ENCODE measurements at regions not wholly inside any gene's neighbourhood (a gene's known extent, or its start where the extent isn't known, plus 50 kb on each side); places are given as distances from the start of the nearest gene placed in this dataset.
A peak's percentile ranks its signal among the peaks of the same experiment; 100 is the strongest.
"Not testable (repeated sequence)": the region's sequence is repeated elsewhere in the genome, so short reads cannot be mapped to it uniquely, and the experiment has no call there.

DNA sequence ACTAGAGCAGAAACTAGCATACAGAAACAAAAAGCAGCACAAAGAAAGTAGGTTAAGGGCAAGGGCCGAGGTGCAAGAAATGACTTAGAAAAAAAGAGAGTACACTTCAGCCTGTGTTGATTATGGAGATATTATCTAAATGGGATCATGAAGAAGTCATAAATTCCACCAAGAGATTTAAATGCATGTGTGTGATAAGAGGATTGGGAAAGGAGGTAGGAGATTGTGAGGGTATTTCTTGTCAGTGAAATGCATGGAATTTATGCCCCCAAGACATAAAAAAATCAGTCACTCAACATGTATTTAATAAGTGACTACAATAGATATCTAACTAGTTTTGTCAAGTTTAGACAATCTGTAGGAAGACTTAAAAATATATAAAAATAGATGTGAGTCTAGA, 976.2 kb upstream of the LRFN5 start:
- peak; percentile 59 for DNase-seq
- H3K9ac ChIP-seq (ENCODE audit: low read length), result no peak overlapping the region
- H2BK5ac ChIP-seq (ENCODE audit: low read length), result no peak overlapping the region
- no peak overlapping the region for H3K18ac ChIP-seq (ENCODE audit: low read length)
- H3K79me2 ChIP-seq (ENCODE audit: control insufficient read depth, insufficient read depth, low read length), result no peaks in the 10 kb centered on the region
- no peak overlapping the region for H2BK15ac ChIP-seq (replicated peaks; ENCODE audit: low read depth)
- H2BK120ac ChIP-seq (ENCODE audit: low read depth, low read length), result no peak overlapping the region
- H4K5ac ChIP-seq (ENCODE audit: low read length), result no peak overlapping the region
- no peak overlapping the region for H2AK5ac ChIP-seq (ENCODE audit: low read length)
- no peaks in the 10 kb centered on the region for H3K79me1 ChIP-seq (ENCODE audit: low read length)
- no peak overlapping the region for H3K4me3 ChIP-seq (ENCODE audit: low read length)
- H3K4me2 ChIP-seq (ENCODE audit: low read length), result no peak overlapping the region
- no peak overlapping the region for H3K23ac ChIP-seq (ENCODE audit: low read length)
- H3K27ac ChIP-seq (ENCODE audit: low read depth, low read length), result no peak overlapping the region
- no peaks in the 10 kb centered on the region for H3K27me3 ChIP-seq (ENCODE audit: insufficient read depth, low read length, poor library complexity)
- no CpG with 5 or more reads among the region's 1 CpG for WGBS (ENCODE audit: extremely low coverage, insufficient coverage, low lambda C conversion rate)
- no peak overlapping the region for H4K8ac ChIP-seq (ENCODE audit: low read depth, low read length)
- H3K56ac ChIP-seq (ENCODE audit: low read length), result no peak overlapping the region
- no peaks in the 10 kb centered on the region for H3K4me1 ChIP-seq (ENCODE audit: control insufficient read depth, low read depth, low read length)
- H3K36me3 ChIP-seq (ENCODE audit: control insufficient read depth, insufficient read depth, low read length), result no peaks in the 10 kb centered on the region
- H3K4ac ChIP-seq (ENCODE audit: low read depth, low read length), result no peak overlapping the region

DNA sequence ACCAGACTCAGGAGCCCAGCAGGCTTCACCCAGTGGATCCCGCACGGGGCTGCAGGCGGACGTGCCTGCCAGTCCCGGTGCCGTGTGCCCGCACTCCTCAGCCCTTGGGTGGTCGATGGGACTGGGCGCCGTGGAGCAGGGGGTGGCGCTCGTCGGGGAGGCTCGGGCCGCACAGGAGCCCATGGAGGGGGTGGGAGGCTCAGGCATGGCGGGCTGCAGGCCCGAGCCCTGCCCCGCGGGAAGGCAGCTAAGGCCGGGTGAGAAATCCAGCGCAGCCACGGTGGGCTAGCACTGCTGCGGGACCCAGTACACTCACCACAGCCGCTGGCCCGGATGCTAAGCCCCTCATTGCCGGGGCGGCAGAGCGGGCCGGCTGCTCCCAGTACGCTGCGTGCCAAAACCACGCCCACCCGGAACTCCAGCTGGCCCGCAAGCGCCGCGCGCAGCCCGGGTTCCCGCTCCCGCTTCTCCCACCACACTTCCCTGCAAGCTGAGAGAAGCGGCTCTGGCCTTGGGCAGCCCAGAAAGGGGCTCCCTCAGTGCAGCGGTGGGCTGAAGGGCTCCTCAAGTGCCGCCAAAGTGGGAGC, 977.0 kb upstream of the LRFN5 start:
- peak; percentile 13 for DNase-seq
- H4K5ac ChIP-seq (ENCODE audit: low read length), result not testable (repeated sequence)

DNA sequence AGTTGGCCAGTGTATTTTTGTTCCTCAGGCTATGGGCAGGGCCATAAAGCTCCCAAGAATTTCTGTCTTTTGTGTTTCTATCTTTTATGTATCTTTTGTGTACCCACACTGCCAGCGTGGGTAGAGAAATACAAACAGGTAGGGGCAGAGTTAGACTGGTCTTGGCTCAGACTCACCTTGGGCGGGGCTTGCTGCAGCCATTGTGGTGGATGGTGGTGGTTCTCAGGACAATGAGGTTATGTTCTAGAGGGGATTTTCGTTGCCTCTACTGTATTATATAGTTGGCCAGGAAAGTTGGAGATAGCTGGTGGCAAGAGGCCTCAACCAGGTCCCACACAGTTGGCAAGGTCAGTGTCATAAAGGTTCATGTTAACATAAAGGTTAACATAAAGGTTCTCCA, 977.5 kb upstream of the LRFN5 start:
- H3K56ac ChIP-seq (ENCODE audit: low read length), result no peak overlapping the region
- no peak overlapping the region for H4K8ac ChIP-seq (ENCODE audit: low read depth, low read length)
- no peak overlapping the region for H3K23ac ChIP-seq (ENCODE audit: low read length)
- no peaks in the 10 kb centered on the region for H3K4me1 ChIP-seq (ENCODE audit: control insufficient read depth, low read depth, low read length)
- no peak overlapping the region for H3K9ac ChIP-seq (ENCODE audit: low read length)
- no peak overlapping the region for H2BK120ac ChIP-seq (ENCODE audit: low read depth, low read length)
- no peak overlapping the region for H2BK5ac ChIP-seq (ENCODE audit: low read length)
- H3K27ac ChIP-seq (ENCODE audit: low read depth, low read length), result no peak overlapping the region
- H3K18ac ChIP-seq (ENCODE audit: low read length), result no peak overlapping the region
- no peak overlapping the region for H4K5ac ChIP-seq (ENCODE audit: low read length)
- H3K4me3 ChIP-seq (ENCODE audit: low read length), result no peak overlapping the region
- no peaks in the 10 kb centered on the region for H3K36me3 ChIP-seq (ENCODE audit: control insufficient read depth, insufficient read depth, low read length)
- H3K4me2 ChIP-seq (ENCODE audit: low read length), result no peak overlapping the region
- no peaks in the 10 kb centered on the region for H3K79me1 ChIP-seq (ENCODE audit: low read length)
- no peaks in the 10 kb centered on the region for H3K27me3 ChIP-seq (ENCODE audit: insufficient read depth, low read length, poor library complexity)
- H2AK5ac ChIP-seq (ENCODE audit: low read length), result no peak overlapping the region
- no peak overlapping the region for H2BK15ac ChIP-seq (replicated peaks; ENCODE audit: low read depth)
- no peak overlapping the region for H3K4ac ChIP-seq (ENCODE audit: low read depth, low read length)
- no CpG with 5 or more reads among the region's 3 CpGs for WGBS (ENCODE audit: extremely low coverage, insufficient coverage, low lambda C conversion rate)
- no peaks in the 10 kb centered on the region for H3K79me2 ChIP-seq (ENCODE audit: control insufficient read depth, insufficient read depth, low read length)
- no peak for DNase-seq

More for the DNA sequence above, 977.0 kb upstream of the LRFN5 start:
- not testable (repeated sequence) for H3K18ac ChIP-seq (ENCODE audit: low read length); H3K4me3 ChIP-seq (ENCODE audit: low read length); H3K4me2 ChIP-seq (ENCODE audit: low read length); H3K4ac ChIP-seq (ENCODE audit: low read depth, low read length); H3K9ac ChIP-seq (ENCODE audit: low read length); H2AK5ac ChIP-seq (ENCODE audit: low read length); H3K79me1 ChIP-seq (ENCODE audit: low read length); H2BK15ac ChIP-seq (replicated peaks; ENCODE audit: low read depth); H3K79me2 ChIP-seq (ENCODE audit: control insufficient read depth, insufficient read depth, low read length); H3K36me3 ChIP-seq (ENCODE audit: control insufficient read depth, insufficient read depth, low read length); H4K8ac ChIP-seq (ENCODE audit: low read depth, low read length); H3K56ac ChIP-seq (ENCODE audit: low read length); H3K27ac ChIP-seq (ENCODE audit: low read depth, low read length); H3K27me3 ChIP-seq (ENCODE audit: insufficient read depth, low read length, poor library complexity); H2BK5ac ChIP-seq (ENCODE audit: low read length); H3K23ac ChIP-seq (ENCODE audit: low read length); H2BK120ac ChIP-seq (ENCODE audit: low read depth, low read length); H3K4me1 ChIP-seq (ENCODE audit: control insufficient read depth, low read depth, low read length)
- WGBS (ENCODE audit: extremely low coverage, insufficient coverage, low lambda C conversion rate), result no CpG with 5 or more reads among the region's 44 CpGs

DNA sequence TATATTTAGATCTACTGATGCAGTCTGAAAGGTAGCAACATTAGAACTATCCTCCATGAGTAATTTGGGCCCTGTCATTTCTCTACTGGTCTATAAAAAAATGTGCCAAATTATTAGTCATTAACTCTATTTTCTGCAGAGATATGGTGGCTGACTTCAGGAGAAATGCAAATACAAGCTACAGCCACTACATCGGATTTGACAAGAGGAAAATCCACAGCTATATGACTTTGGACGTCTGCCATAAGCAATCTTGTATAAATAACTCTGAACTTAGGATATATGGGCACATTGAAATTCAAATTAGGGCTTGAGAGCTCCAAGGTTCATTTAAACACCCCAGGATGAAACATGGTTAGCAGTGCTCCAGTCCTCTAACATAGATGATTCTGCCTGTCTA, 983.0 kb upstream of the LRFN5 start:
- Histone ChIP-seq H3K9ac (ENCODE audit: low read length) (no peak overlapping the region), H2AK5ac (ENCODE audit: low read length) (no peak overlapping the region), H2BK120ac (ENCODE audit: low read depth, low read length) (no peak overlapping the region), H3K4me1 (ENCODE audit: control insufficient read depth, low read depth, low read length) (no peaks in the 10 kb centered on the region), H3K4ac (ENCODE audit: low read depth, low read length) (no peak overlapping the region), H3K18ac (ENCODE audit: low read length) (no peak overlapping the region), H4K5ac (ENCODE audit: low read length) (no peak overlapping the region), H3K23ac (ENCODE audit: low read length) (no peak overlapping the region), H3K4me2 (ENCODE audit: low read length) (no peak overlapping the region), H3K27me3 (ENCODE audit: insufficient read depth, low read length, poor library complexity) (no peaks in the 10 kb centered on the region), H3K27ac (ENCODE audit: low read depth, low read length) (no peak overlapping the region), H3K56ac (ENCODE audit: low read length) (no peak overlapping the region), H4K8ac (ENCODE audit: low read depth, low read length) (no peak overlapping the region), H3K79me2 (ENCODE audit: control insufficient read depth, insufficient read depth, low read length) (no peaks in the 10 kb centered on the region), H3K79me1 (ENCODE audit: low read length) (no peaks in the 10 kb centered on the region), H2BK5ac (ENCODE audit: low read length) (no peak overlapping the region), H3K36me3 (ENCODE audit: control insufficient read depth, insufficient read depth, low read length) (no peaks in the 10 kb centered on the region), H2BK15ac (replicated peaks; ENCODE audit: low read depth) (no peak overlapping the region), H3K4me3 (ENCODE audit: low read length) (no peak overlapping the region)
- DNase-seq, result no peak
- WGBS (ENCODE audit: extremely low coverage, insufficient coverage, low lambda C conversion rate), result no CpG with 5 or more reads among the region's 2 CpGs

DNA sequence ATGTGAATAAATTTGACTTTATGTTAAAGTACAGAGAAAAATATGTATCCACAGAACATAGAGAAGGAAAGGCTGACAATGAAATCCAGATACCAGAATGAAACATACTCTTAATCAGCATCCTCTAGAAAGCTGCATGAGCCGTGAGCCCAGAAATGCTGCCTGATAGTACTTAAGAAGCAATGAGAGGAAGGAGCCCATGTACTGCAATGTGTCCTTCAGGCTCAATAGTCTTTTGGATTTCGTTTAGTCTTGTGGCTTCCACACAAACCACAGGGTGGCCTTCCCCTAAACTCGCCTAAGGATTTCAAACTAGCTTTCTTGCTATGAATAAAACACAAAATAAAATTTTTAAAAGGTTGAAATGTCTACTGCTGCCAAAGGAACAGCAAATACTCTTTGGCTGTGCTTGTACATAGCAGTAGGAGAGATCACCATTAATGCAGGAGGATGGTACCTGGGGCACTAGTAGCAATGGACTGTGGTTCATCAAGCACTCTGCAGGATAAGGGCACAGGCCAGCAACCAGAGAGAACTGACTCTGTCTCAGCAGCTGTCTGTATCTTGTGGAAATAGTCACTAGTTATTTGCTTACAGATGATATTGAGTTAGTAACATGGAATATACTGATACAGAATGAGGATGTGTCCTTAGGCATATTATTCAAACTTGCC, 988.3 kb upstream of the LRFN5 start:
- no peak overlapping the region for H3K27ac ChIP-seq (ENCODE audit: low read depth, low read length)
- H3K4me1 ChIP-seq (ENCODE audit: control insufficient read depth, low read depth, low read length), result no peaks in the 10 kb centered on the region
- DNase-seq, result no peak
- no peak overlapping the region for H3K56ac ChIP-seq (ENCODE audit: low read length)
- WGBS (ENCODE audit: extremely low coverage, insufficient coverage, low lambda C conversion rate), result no CpG with 5 or more reads among the region's 3 CpGs
- H2AK5ac ChIP-seq (ENCODE audit: low read length), result no peak overlapping the region
- H3K4me2 ChIP-seq (ENCODE audit: low read length), result no peak overlapping the region
- H3K18ac ChIP-seq (ENCODE audit: low read length), result no peak overlapping the region
- no peak overlapping the region for H3K4me3 ChIP-seq (ENCODE audit: low read length)
- H3K9ac ChIP-seq (ENCODE audit: low read length), result no peak overlapping the region
- no peak overlapping the region for H4K8ac ChIP-seq (ENCODE audit: low read depth, low read length)
- no peak overlapping the region for H2BK5ac ChIP-seq (ENCODE audit: low read length)
- H3K36me3 ChIP-seq (ENCODE audit: control insufficient read depth, insufficient read depth, low read length), result no peaks in the 10 kb centered on the region
- H3K4ac ChIP-seq (ENCODE audit: low read depth, low read length), result no peak overlapping the region
- no peak overlapping the region for H2BK120ac ChIP-seq (ENCODE audit: low read depth, low read length)
- H3K79me1 ChIP-seq (ENCODE audit: low read length), result no peaks in the 10 kb centered on the region
- H3K27me3 ChIP-seq (ENCODE audit: insufficient read depth, low read length, poor library complexity), result no peaks in the 10 kb centered on the region
- no peak overlapping the region for H4K5ac ChIP-seq (ENCODE audit: low read length)
- H2BK15ac ChIP-seq (replicated peaks; ENCODE audit: low read depth), result no peak overlapping the region
- H3K79me2 ChIP-seq (ENCODE audit: control insufficient read depth, insufficient read depth, low read length), result no peaks in the 10 kb centered on the region
- H3K23ac ChIP-seq (ENCODE audit: low read length), result no peak overlapping the region

DNA sequence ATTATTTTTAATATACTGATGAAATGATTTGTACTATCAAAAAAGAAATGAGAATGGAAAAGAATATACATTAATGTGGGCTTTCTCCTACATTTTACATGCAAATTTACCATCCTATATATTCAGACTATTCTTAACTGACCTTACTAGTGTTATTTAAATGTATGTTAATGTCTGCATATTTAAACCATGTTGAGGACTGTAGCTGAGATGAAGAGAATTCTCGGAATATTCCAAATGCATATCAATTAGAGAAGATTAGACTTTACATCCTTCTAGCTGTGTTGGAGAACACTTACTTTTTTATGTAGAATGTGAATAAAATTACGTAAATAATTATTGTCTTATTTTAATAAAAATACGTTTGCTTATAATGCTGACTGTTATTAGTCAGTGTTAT, 990.1 kb upstream of the LRFN5 start:
- Histone ChIP-seq H3K36me3 (ENCODE audit: control insufficient read depth, insufficient read depth, low read length) (no peaks in the 10 kb centered on the region), H3K4me2 (ENCODE audit: low read length) (no peak overlapping the region), H3K23ac (ENCODE audit: low read length) (no peak overlapping the region), H4K8ac (ENCODE audit: low read depth, low read length) (no peak overlapping the region), H4K5ac (ENCODE audit: low read length) (no peak overlapping the region), H3K4ac (ENCODE audit: low read depth, low read length) (no peak overlapping the region), H3K27ac (ENCODE audit: low read depth, low read length) (no peak overlapping the region), H2BK15ac (replicated peaks; ENCODE audit: low read depth) (no peak overlapping the region), H3K79me2 (ENCODE audit: control insufficient read depth, insufficient read depth, low read length) (no peaks in the 10 kb centered on the region), H3K4me1 (ENCODE audit: control insufficient read depth, low read depth, low read length) (no peaks in the 10 kb centered on the region), H3K9ac (ENCODE audit: low read length) (no peak overlapping the region), H3K56ac (ENCODE audit: low read length) (no peak overlapping the region), H3K18ac (ENCODE audit: low read length) (no peak overlapping the region), H2BK120ac (ENCODE audit: low read depth, low read length) (no peak overlapping the region), H3K4me3 (ENCODE audit: low read length) (no peak overlapping the region), H2BK5ac (ENCODE audit: low read length) (no peak overlapping the region), H2AK5ac (ENCODE audit: low read length) (no peak overlapping the region), H3K27me3 (ENCODE audit: insufficient read depth, low read length, poor library complexity) (no peaks in the 10 kb centered on the region), H3K79me1 (ENCODE audit: low read length) (no peaks in the 10 kb centered on the region)
- DNase-seq, result no peak
- whole genome bisulfite sequencing (ENCODE audit: extremely low coverage, insufficient coverage, low lambda C conversion rate), result 100% methylated on average over 2 of the region's 3 CpGs

Measured in mesendoderm (in vitro differentiated cells).